Duodenal mucosa (tissue), 2 donors: ENCODE measurements at regions not wholly inside any gene's neighbourhood (a gene's known extent, or its start where the extent isn't known, plus 50 kb on each side); places are given as distances from the start of the nearest gene placed in this dataset.

Source experiments
- H3K27ac ChIP-seq: one replicate; pipeline ENCODE4 v1.7.0; 2013; ENCODE audit warnings: low read depth, low read length
- H3K27me3 ChIP-seq, 2 donors: one replicate each; pipeline ENCODE4 v1.7.0; 2013; ENCODE audit warnings: low read length in 2 of 2, control low read depth in 1 of 2; ENCODE audit not compliant: insufficient read depth in 2 of 2, control insufficient read depth in 1 of 2
- H3K36me3 ChIP-seq, 2 donors: one replicate each; pipeline ENCODE4 v1.7.0; 2013; ENCODE audit warnings: low read length in 2 of 2, control low read depth in 1 of 2; ENCODE audit not compliant: insufficient read depth in 2 of 2, control insufficient read depth in 1 of 2
- H3K4me1 ChIP-seq, 2 donors: one replicate each; pipeline ENCODE4 v1.7.0; 2013; ENCODE audit warnings: low read length in 2 of 2, control low read depth in 1 of 2; ENCODE audit not compliant: insufficient read depth in 2 of 2, control insufficient read depth in 1 of 2
- H3K4me3 ChIP-seq, 2 donors: one replicate each; pipeline ENCODE4 v1.7.0; 2013; ENCODE audit warnings: low read length in 2 of 2, low read depth in 1 of 2
- H3K9ac ChIP-seq, 2 donors: one replicate each; pipeline ENCODE4 v1.7.0; 2013; ENCODE audit warnings: low read length in 2 of 2, low read depth in 1 of 2
- H3K9me3 ChIP-seq, 2 donors: one replicate each; pipeline ENCODE4 v1.7.0; 2013; ENCODE audit warnings: low read length in 2 of 2, control low read depth in 1 of 2; ENCODE audit not compliant: control insufficient read depth in 1 of 2

DNA sequence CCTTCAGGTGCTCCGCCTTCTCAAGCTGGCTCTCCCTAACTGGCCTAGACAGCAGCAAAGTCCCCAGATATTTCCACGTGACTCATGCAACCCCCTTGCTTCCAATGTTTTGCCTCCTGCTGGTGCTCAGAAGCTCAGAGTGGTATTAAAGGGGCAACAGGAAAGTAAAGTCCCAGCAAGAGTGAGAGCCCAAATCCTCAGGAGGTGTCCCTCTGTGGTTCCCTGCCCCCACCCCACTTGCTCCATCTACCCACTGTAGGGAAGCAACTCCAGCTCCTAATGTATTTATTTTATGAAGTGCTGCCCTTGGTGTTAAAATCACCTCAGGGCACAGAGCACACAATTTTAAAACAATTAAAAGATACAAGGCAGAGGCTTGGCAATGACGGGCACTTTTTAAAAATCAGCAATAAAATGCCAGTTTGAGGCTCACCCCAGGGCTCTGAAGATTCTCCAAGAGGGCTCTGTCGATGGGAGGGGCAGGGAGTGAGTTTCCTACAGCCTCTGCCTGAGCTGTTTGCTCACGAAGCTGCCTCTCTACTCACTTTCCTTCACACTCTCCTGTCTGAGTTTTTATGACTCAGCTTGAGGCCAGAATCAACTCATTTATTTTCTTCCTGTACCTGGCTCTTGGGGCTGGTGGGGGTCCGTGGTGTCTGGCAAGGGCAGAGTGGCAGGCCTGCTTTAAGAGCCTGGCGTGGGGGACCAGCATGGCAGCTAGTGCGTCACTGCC is 81.9 kb upstream of the MAX start:
- H3K36me3 ChIP-seq, result no peaks in the 10 kb centered on the region
- H3K9me3 ChIP-seq, result peaks cover 0 to 12% of the 10 kb centered on the region in 2 donors
- H3K4me3 ChIP-seq, result no peak overlapping the region
- no peak overlapping the region for H3K27ac ChIP-seq
- peaks cover 9% of the 10 kb centered on the region in 2 donors for H3K4me1 ChIP-seq
- H3K27me3 ChIP-seq, result peaks cover 0 to 7% of the 10 kb centered on the region in 2 donors
- H3K9ac ChIP-seq, result no peak overlapping the region

- Histone ChIP-seq H3K4me1 (no peaks in the 10 kb centered on the region), H3K27ac (no peak overlapping the region), H3K9me3 (peaks cover 0 to 12% of the 10 kb centered on the region in 2 donors), H3K9ac (no peak overlapping the region), H3K27me3 (peaks cover 0 to 7% of the 10 kb centered on the region in 2 donors), H3K4me3 (no peak overlapping the region), H3K36me3 (no peaks in the 10 kb centered on the region)
These were observed 83.5 kb upstream of the MAX start for GRCh38 chr14:65185829-65186228.

DNA sequence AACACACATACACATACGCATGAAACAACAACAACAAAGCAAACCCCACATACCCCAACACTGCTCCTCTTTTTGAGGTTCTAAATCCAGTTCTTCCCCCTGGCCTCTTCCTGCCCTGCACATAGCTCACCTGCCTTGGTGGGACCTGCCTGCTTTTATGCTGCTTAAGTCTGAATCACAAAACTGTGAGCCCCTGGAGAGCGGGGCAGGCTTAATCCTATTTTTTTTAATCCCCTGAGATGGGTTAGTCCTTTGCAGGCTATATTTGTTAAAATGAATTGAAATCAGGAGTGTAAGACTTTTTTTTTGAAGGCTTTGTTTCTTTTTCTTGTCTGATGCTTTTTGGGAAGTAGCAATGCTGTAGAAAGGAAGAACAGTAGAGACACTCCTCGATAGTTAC is 84.6 kb upstream of the MAX start:
- peaks cover 0 to 6% of the 10 kb centered on the region in 2 donors for H3K9me3 ChIP-seq
- no peak overlapping the region for H3K9ac ChIP-seq
- no peaks in the 10 kb centered on the region for H3K4me1 ChIP-seq
- no peak overlapping the region for H3K4me3 ChIP-seq
- no peaks in the 10 kb centered on the region for H3K36me3 ChIP-seq
- H3K27ac ChIP-seq, result no peak overlapping the region
- peaks cover 0 to 7% of the 10 kb centered on the region in 2 donors for H3K27me3 ChIP-seq

DNA sequence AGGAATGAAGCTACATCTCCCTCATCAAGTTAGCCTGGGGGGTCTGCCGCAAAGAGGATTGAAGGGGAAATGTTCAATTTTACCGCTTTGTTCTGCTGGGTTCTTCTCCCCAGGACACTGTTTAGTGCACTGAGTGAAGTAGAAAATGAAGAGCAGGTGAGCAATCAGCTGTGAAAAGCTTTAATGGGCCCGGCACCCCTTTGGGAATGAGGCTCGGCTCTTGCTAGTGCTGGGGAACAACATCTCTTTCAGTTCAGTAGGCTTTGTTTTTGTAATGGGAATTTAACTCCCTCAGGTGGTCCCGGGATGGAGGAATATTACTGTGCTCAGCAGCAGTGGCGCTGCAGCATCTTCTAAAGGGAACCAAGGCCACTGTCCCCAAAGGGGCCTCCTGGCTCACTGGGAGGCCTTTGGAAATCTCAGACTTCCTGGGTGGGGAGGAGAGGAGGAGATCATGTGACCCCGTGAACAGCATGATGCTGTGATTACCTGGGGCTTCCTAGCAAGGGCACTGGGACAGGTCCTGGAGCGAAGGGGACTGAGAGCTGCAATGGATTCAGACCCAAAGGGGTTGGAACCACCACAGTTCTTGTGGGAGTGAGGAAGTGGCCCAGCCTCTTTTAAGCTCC is 85.2 kb upstream of the MAX start:
- Histone ChIP-seq H3K9ac (no peak overlapping the region), H3K4me3 (no peak overlapping the region), H3K9me3 (peaks cover 0 to under 1% of the 10 kb centered on the region in 2 donors), H3K4me1 (no peaks in the 10 kb centered on the region), H3K27ac (no peak overlapping the region), H3K27me3 (peaks cover 0 to 7% of the 10 kb centered on the region in 2 donors), H3K36me3 (no peaks in the 10 kb centered on the region)

DNA sequence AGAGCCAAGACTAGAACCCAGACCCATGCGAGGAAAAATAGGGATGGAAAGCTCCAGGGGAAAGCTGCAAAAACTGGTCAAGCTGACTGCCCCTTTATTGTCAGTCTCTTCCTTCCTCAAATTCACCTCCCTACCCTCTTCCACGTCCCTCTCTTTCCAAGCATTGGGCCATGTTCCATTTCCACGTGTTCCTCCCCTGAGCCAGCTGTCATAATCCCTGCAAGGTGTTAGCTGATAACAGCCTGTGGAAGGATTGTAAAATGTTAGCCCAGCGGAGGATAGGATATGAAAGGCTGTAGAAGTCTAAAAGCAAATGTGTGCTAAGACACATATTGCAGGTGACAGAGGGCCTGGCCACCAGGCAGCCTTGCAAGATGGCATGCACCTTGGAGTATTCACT is 88.0 kb upstream of the MAX start:
- peaks cover 0 to 7% of the 10 kb centered on the region in 2 donors for H3K27me3 ChIP-seq
- no peak overlapping the region for H3K27ac ChIP-seq
- H3K9ac ChIP-seq, result no peak overlapping the region
- H3K4me3 ChIP-seq, result no peak overlapping the region
- no peaks in the 10 kb centered on the region for H3K36me3 ChIP-seq
- H3K4me1 ChIP-seq, result no peaks in the 10 kb centered on the region
- no peaks in the 10 kb centered on the region for H3K9me3 ChIP-seq

DNA sequence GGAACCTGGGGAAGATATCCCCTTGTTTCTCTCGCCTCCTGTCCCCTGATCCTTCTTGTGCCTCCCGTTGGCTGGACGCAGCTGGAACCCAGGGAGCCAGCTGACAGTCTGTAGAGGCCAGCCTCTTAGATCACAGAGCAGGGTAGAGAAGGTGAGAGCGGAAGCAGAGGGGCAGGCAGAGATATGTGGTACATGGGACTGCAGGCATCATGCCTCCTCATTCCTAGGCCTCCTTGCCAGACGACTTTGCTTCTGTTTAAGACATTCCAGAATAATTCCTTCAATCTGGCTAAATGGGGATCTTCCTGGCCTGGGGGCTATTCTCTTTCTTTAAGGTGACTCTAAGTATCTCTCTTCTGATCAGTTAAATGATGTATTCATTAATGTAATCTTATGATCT is 89.4 kb upstream of the MAX start:
- Histone ChIP-seq H3K4me1 (no peaks in the 10 kb centered on the region), H3K9ac (no peak overlapping the region), H3K27ac (no peak overlapping the region), H3K4me3 (no peak overlapping the region), H3K27me3 (no peaks in the 10 kb centered on the region), H3K36me3 (no peaks in the 10 kb centered on the region), H3K9me3 (no peaks in the 10 kb centered on the region)

DNA sequence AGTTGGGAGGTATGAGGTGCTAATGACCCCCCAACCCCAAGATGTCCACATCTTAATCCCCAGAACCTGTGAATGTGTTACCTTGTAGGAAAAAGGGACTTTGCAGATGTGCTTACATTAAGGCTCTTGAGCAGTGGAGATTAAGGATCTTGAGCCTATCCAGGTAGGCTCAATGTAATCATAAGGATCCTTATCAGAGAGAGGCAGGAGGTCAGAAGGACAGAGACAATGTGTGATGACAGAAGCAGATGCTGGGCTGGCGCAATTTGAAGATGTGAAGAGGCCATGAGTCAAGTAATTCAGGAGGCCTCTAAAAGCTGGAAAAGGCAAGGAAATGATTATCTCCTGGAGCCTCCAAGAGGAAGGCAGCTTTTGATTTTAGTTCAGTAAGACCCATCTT is 90.4 kb upstream of the MAX start:
- H3K9ac ChIP-seq, result no peak overlapping the region
- H3K9me3 ChIP-seq, result no peaks in the 10 kb centered on the region
- H3K4me3 ChIP-seq, result no peak overlapping the region
- no peaks in the 10 kb centered on the region for H3K27me3 ChIP-seq
- no peak overlapping the region for H3K27ac ChIP-seq
- no peaks in the 10 kb centered on the region for H3K36me3 ChIP-seq
- no peaks in the 10 kb centered on the region for H3K4me1 ChIP-seq

DNA sequence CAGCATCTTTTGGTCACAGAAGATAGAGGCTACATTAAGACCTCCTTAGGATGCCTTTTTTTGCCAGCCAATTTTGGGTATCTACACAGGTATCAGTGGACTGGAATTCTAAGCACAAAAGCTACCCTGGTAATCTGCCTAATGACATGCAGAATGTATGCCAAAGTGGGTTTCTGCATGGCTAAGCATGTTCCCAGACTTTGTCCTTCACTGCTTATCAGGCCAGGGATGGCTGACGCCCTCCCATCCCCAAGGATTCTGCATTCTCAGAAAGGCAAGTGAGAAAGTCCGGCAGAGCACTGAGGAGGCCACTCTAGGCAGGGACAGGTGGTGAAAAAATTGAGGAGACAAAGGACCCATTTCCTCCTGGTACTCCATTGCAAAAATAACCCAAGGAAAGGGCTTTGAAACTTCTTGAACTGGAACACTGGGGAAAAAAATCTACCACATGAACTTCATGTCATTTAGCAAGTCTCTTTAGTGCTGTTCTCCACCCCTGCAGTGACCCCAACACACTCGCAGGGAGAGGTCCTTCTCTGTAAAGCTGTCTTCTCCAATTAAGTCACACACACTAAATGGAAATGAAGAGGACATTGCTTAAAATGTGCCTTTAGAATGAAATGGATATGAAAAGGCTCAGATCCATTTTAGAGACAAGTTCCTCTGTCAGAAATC is 91.7 kb upstream of the MAX start:
- Histone ChIP-seq H3K27me3 (no peaks in the 10 kb centered on the region), H3K9ac (no peak overlapping the region), H3K36me3 (no peaks in the 10 kb centered on the region)

DNA sequence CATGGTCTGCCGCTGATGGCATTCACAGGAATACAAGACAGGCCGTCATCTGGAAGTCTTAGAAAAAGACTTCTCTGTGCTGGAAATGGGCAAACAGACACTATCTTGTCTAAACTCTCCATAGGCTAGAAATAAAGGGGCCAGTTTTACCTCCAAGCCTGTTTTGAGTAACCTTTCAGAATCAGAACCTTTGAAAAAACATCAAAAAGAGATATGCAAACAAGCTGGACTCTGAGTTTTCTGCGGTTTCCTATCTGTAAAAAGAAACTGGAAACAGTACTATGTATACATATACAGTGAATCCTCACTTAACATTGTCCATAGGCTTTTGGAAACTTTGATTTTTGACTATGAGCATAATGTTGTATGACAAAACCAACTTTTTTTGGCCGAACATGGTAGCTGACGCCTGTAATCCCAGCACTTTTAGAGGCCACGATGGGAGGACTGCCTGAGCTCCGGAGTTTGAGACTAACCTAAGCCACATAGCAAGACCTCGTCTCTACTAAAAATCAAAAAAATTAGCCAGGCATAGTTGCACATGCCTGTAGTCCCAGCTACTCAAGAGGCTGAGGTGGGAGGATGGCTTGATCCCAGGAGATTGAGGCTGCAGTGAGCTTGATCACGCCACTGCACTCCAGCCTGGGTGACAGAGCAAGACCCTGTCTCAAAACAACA is 92.9 kb upstream of the MAX start:
- no peak overlapping the region for H3K27ac ChIP-seq
- H3K4me1 ChIP-seq, result no peaks in the 10 kb centered on the region
- H3K4me3 ChIP-seq, result no peak overlapping the region
- H3K36me3 ChIP-seq, result no peaks in the 10 kb centered on the region
- H3K27me3 ChIP-seq, result no peaks in the 10 kb centered on the region
- H3K9me3 ChIP-seq, result no peaks in the 10 kb centered on the region
- H3K9ac ChIP-seq, result no peak overlapping the region

More for the DNA sequence above, 91.7 kb upstream of the MAX start:
- Histone ChIP-seq H3K9me3 (no peaks in the 10 kb centered on the region), H3K4me3 (no peak overlapping the region), H3K27ac (no peak overlapping the region), H3K4me1 (no peaks in the 10 kb centered on the region)

DNA sequence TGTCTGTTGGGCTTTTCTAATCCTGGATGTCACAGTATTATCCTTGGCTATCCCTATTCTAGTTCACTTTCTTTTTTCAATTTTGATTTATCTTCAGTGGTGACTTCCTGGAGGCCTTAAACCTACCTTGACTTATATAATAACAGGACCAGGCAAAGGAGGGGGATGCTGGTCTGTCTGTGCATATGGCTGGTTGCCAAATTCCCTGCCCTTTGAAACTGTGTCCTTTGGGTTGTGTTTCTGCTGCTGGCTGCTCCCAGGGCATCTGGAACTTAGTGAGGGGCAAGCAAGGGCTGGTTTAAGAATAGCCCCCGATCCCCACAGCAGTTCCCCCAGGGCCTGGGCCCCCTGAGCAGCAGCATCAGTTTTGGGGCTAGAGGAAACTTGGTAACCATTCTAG is 96.0 kb upstream of the MAX start:
- H3K9me3 ChIP-seq, result no peaks in the 10 kb centered on the region
- no peak overlapping the region for H3K4me3 ChIP-seq

More for the DNA sequence above, 96.0 kb upstream of the MAX start:
- Histone ChIP-seq H3K36me3 (no peaks in the 10 kb centered on the region), H3K9ac (no peak overlapping the region), H3K4me1 (no peaks in the 10 kb centered on the region), H3K27me3 (no peaks in the 10 kb centered on the region), H3K27ac (no peak overlapping the region)
